Astrocyte of the spinal cord (primary cell): ENCODE measurements at regions not wholly inside any gene's neighbourhood (a gene's known extent, or its start where the extent isn't known, plus 50 kb on each side); places are given as distances from the start of the nearest gene placed in this dataset.

Source experiments
- DNase-seq: peaks from one replicate; pipeline ENCODE4 v3.0.0; 2011; ENCODE audit warnings: low read depth, low spot score
- H3K4me3 ChIP-seq: 2 replicates; pipeline ENCODE4 v1.5.1; 2011; ENCODE audit warnings: low read depth, mild to moderate bottlenecking, low read length, moderate library complexity
- in situ Hi-C: cut with HindIII; loops from 2 replicates; pipeline ENCODE4 v1.10.0; 2017; ENCODE audit warnings: low sequenced_read_pairs
- TF ChIP-seq, protein P1 (sequence below): IDR thresholded peaks from 2 replicates; pipeline ENCODE4 v1.5.1; 2012; ENCODE audit warnings: low read depth, mild to moderate bottlenecking, low read length, inconsistent platforms

DNA sequence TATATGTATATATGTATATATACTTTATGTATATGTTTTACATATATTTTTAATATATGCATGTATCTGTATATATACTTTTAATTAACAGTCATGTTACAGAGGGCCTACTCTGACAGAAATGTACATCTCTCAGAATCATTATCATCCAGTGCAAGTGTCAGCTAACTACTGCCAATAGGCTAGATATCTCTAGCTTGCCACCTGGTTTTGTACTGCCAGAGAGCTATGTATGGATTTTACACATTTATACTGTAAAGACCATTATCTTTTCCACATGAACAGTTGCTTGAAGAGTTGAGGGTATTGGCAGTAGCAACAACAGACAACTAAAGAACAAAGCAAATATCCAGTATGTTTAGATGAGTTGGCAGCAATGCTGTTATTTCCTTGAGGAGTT, 99.7 kb upstream of the VGLL3 start:
- no peak for DNase-seq
- in situ Hi-C loops: no loop called here
- no peak overlapping the region for H3K4me3 ChIP-seq
- TF ChIP-seq, protein P1, sequence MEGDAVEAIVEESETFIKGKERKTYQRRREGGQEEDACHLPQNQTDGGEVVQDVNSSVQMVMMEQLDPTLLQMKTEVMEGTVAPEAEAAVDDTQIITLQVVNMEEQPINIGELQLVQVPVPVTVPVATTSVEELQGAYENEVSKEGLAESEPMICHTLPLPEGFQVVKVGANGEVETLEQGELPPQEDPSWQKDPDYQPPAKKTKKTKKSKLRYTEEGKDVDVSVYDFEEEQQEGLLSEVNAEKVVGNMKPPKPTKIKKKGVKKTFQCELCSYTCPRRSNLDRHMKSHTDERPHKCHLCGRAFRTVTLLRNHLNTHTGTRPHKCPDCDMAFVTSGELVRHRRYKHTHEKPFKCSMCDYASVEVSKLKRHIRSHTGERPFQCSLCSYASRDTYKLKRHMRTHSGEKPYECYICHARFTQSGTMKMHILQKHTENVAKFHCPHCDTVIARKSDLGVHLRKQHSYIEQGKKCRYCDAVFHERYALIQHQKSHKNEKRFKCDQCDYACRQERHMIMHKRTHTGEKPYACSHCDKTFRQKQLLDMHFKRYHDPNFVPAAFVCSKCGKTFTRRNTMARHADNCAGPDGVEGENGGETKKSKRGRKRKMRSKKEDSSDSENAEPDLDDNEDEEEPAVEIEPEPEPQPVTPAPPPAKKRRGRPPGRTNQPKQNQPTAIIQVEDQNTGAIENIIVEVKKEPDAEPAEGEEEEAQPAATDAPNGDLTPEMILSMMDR: no peak

DNA sequence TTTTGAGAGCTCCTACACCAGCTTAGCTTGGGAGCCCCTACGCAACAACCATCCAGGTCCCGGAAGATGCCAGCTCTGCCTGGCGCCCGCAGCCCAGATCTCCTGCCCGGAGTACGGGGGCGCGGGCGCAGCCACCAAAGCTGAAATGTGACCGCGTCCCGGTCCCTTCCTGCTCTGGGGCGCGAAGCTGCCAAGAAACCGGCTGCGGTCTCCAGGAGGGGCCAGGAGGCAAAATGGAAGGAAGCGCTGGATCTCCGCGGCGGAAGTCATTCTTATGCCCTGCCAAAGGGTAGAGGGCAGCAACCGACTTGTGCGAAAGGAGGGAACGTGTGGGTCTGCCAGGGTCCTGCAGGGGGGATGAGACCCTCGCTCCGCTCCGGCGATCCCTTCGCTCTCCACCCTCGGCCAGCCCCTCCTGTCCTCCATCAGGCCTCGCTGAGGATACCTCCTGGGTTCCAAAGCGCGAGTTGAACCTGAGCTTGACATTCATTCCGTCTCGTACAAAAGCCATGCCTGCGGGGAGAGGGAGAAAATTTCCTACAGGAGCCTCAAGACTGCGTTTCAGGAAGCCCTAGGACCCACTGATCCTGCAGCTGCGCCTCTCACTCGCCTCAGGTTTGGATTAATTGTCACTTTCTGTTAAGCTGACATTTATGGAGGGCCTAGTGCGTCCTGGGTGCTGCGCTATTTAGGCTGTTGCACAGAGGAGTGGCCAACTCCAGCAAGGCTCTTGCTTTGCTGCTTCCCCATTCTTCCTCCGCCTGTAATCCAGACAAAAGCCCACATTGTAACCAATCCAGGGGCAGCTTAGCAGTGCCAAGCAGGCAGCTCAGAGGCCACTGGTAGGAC, 98.3 kb upstream of the VGLL3 start:
- TF ChIP-seq, protein P1: no peak
- H3K4me3 ChIP-seq: peak overlapping the region; percentile 52
- DNase-seq: peak; percentile 72
- in situ Hi-C loops: no loop called here

DNA sequence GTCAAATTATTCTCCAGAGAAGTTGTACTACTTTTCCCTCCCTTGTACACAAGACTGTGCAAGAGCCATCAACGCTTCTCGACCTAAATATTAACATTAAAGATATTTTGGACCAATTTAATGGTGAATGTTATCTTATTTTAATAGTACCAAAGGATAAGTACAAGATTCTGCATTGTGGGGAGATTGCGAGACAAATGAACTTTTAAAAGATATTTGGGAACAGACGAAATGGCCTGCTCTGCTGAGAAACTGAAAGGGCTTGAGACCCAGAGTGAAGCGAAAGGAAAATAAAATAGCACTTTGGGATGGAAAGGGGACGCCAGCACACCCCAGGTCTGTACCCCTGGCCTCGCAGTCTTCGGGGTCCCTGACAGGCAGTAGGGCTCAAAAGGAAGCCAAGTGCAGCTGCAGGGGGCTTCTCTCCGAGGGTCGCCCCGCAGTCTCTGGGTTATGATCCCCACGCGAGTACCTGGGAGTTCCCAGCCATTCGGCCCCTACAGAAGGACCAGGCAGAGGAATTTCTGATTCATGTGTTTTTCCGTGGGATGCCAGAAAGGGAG, 97.6 kb upstream of the VGLL3 start:
- peak; percentile 21 for DNase-seq
- TF ChIP-seq, protein P1: no peak
- peak overlapping the region; percentile 52 for H3K4me3 ChIP-seq
- in situ Hi-C loops: no loop called here

DNA sequence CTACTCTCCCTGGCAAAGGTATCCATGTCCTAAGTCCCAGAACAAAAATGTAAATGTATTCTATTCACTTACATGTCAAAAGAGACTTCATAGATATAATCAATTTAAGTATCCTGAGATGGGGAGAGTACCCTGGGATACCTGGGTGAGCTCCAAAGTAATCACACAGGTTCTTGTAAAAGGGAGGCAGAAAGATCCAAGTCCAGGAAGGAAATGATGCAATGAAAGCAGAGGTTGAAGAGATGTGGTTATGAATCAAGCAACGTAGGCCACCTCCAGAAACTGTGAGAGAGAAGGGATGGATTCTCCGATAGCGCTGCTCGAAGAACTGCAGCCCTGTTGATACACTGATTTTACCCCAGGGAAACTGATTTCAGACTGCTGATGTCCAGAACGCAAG, 93.9 kb upstream of the VGLL3 start:
- DNase-seq: peak; percentile 33
- no peak overlapping the region for H3K4me3 ChIP-seq
- in situ Hi-C loops: no loop called here
- TF ChIP-seq, protein P1: no peak

DNA sequence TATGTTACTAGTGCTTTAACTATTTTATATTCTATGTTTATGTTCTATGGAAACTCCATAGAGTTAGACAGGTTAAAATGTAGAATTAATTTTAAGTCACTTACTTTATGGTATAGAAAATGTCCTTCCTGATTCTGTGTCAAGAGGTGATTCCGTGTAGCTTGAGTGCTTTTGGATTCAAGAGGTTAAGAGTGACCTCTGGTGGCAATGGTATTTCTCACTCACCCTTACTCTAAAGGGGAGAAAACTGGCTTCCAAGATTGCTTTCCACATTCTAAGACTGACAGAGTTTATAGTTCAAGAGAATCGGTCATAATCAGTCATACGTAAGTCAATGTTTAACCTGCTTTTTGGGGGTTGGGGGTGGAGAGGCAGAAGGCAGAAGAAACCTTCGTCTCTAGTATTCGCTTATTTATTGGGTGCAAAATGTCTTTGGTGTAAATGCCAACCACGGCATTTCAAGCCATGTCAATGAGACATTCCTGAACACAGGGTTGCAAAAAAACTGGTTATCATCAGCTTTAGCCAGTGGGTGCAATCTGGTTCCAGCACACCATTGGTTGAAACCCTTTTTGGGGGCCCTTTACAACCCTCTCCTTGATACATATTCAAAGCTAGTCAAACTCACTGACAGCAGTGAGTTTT, 92.0 kb upstream of the VGLL3 start:
- in situ Hi-C loops: no loop called here
- DNase-seq: peak; percentile 74
- TF ChIP-seq, protein P1: peak; percentile 68
- no peak overlapping the region for H3K4me3 ChIP-seq

DNA sequence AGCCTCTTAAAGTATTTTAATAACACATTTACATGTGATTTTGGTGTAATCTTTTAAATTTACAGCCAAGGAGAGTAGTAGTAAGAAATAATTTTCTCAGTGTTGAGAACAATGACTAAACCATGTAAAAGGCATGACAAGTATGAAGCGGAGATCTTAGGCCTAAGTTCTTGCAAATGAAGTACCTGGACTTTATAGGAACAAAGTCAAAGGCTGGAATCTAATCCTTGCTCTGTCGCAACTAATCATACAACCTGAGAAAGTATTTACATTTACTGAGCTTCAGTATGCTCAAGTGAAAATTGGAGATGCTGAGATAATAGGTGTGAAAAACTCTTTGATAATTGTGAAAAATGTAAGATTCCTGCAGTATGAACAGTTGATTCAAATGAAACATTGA, 86.4 kb upstream of the VGLL3 start:
- DNase-seq: no peak
- H3K4me3 ChIP-seq: no peak overlapping the region
- in situ Hi-C loops: no loop called here
- TF ChIP-seq, protein P1: no peak
